ENCODE measurements at regions not wholly inside any gene's neighbourhood (a gene's known extent, or its start where the extent isn't known, plus 50 kb on each side); places are given as distances from the start of the nearest gene placed in this dataset.

DNA sequence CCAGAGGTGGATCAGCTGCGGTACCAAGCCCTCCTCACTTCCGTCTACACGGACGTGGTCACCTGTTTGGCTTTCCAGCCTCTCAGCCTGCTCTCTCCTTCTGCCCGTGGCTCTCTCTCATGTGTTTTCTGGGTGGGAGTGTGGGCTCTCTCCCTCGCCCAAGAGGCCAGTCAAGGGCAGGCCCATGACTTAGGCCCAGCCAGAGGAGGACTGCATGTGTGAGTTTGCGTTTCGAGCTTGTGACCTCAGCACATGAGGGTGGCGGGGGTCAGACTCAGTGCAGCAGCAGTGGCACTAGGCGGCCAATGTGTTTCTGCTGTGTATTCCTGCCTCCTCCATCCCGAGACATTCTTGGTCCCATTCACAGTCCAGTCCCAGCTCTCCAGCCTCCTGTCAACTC is 82.5 kb upstream of the SMIM23 start:
- TF ChIP-seq, protein P1, sequence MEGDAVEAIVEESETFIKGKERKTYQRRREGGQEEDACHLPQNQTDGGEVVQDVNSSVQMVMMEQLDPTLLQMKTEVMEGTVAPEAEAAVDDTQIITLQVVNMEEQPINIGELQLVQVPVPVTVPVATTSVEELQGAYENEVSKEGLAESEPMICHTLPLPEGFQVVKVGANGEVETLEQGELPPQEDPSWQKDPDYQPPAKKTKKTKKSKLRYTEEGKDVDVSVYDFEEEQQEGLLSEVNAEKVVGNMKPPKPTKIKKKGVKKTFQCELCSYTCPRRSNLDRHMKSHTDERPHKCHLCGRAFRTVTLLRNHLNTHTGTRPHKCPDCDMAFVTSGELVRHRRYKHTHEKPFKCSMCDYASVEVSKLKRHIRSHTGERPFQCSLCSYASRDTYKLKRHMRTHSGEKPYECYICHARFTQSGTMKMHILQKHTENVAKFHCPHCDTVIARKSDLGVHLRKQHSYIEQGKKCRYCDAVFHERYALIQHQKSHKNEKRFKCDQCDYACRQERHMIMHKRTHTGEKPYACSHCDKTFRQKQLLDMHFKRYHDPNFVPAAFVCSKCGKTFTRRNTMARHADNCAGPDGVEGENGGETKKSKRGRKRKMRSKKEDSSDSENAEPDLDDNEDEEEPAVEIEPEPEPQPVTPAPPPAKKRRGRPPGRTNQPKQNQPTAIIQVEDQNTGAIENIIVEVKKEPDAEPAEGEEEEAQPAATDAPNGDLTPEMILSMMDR (IDR thresholded peaks at IDR 0.05) = no peak
- no peak for TF ChIP-seq EZH2 (IDR thresholded peaks at IDR 0.05; ENCODE audit: borderline replicate concordance, insufficient read depth, low read depth, low read length, poor library complexity, severe bottlenecking)
